ENCODE measurements at regions not wholly inside any gene's neighbourhood (a gene's known extent, or its start where the extent isn't known, plus 50 kb on each side); places are given as distances from the start of the nearest gene placed in this dataset.

DNA sequence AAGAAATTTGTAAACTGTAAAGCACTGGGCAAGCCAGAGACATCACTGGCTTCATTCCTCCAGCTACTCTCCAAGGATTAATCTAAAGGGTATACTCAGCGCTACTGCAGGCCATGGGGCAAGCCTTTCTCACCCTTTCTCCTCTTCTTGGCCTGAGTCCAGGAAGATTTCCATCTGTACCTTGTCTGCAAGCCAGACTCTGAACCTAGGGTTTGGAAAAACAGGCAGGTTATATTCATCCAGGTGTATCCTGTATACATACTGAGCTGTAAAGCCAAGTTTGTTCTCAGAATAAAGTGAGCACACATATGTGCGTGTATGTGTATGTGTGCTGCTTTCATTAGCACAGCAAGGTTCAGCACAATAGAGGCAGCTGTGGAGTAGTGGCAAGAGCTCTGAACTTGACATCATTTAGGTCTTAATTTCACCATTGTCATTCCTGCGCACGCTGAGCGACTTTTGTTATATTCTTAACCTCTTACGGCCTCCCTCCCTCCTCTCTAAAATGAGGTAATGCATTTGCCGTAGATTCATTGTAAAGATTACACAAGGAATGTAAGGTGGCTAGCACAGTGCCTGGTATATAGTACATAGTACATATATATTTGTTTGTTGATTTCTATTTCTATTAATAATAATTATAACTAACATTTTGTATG lies 128.1 kb upstream of the JUN start:
- H3K79me2 ChIP-seq = no peaks in the 10 kb centered on the region
- no peaks in the 10 kb centered on the region for H3K9me3 ChIP-seq (ENCODE audit: low read depth)
- no peak overlapping the region for H3K4me3 ChIP-seq
- WGBS (ENCODE audit: low lambda C conversion rate, missing lambda C conversion rate) = 84% methylated on average over 7 of the region's 7 CpGs
- no peak overlapping the region for H2AFZ ChIP-seq
- H3K4me1 ChIP-seq (ENCODE audit: insufficient read depth) = peaks cover 3% of the 10 kb centered on the region
- no peak for TF ChIP-seq CTCF (IDR thresholded peaks at IDR 0.05; ENCODE audit: poor library complexity)
- TF ChIP-seq EZH2phosphoT487 (IDR thresholded peaks at IDR 0.05; ENCODE audit: low read depth, severe bottlenecking, unreplicated experiment) = no peak
- H3K36me3 ChIP-seq (replicated peaks; ENCODE audit: insufficient read depth, low read depth) = no peaks in the 10 kb centered on the region
- H3K4me2 ChIP-seq = no peak overlapping the region
- DNase-seq (ENCODE audit: low spot score) = no peak
- no peaks in the 10 kb centered on the region for H3K9me2 ChIP-seq (replicated peaks; ENCODE audit: insufficient read depth)
- H3K27ac ChIP-seq = peak overlapping the region; percentile 78
- H4K20me1 ChIP-seq (ENCODE audit: insufficient read depth, poor library complexity, severe bottlenecking) = no peaks in the 10 kb centered on the region
- H3K27me3 ChIP-seq = no peaks in the 10 kb centered on the region

GRCh38 chr1:58914925-58915324 lies 131.1 kb upstream of the JUN start:
- Histone ChIP-seq H3K79me2 (no peaks in the 10 kb centered on the region), H3K4me3 (no peak overlapping the region), H4K20me1 (ENCODE audit: insufficient read depth, poor library complexity, severe bottlenecking) (no peaks in the 10 kb centered on the region), H3K9me3 (ENCODE audit: low read depth) (no peaks in the 10 kb centered on the region), H3K36me3 (replicated peaks; ENCODE audit: insufficient read depth, low read depth) (no peaks in the 10 kb centered on the region), H3K4me2 (no peak overlapping the region), H3K27me3 (no peaks in the 10 kb centered on the region), H3K4me1 (ENCODE audit: insufficient read depth) (peaks cover 3% of the 10 kb centered on the region), H3K9me2 (replicated peaks; ENCODE audit: insufficient read depth) (no peaks in the 10 kb centered on the region), H2AFZ (no peak overlapping the region), H3K27ac (no peak overlapping the region)
- TF ChIP-seq EZH2phosphoT487 (IDR thresholded peaks at IDR 0.05; ENCODE audit: low read depth, severe bottlenecking, unreplicated experiment) = no peak
- no peak for TF ChIP-seq EZH2 (IDR thresholded peaks at IDR 0.05; ENCODE audit: borderline replicate concordance)
- TF ChIP-seq CTCF (IDR thresholded peaks at IDR 0.05; ENCODE audit: poor library complexity) = no peak
- DNase-seq (ENCODE audit: low spot score) = no peak

- Histone ChIP-seq H3K27ac (no peak overlapping the region), H3K36me3 (replicated peaks; ENCODE audit: insufficient read depth, low read depth) (no peaks in the 10 kb centered on the region), H3K79me2 (no peaks in the 10 kb centered on the region), H4K20me1 (ENCODE audit: insufficient read depth, poor library complexity, severe bottlenecking) (no peaks in the 10 kb centered on the region), H3K9me2 (replicated peaks; ENCODE audit: insufficient read depth) (no peaks in the 10 kb centered on the region), H3K4me2 (no peak overlapping the region), H2AFZ (no peak overlapping the region), H3K27me3 (no peaks in the 10 kb centered on the region), H3K4me1 (ENCODE audit: insufficient read depth) (peaks cover 9% of the 10 kb centered on the region), H3K9me3 (ENCODE audit: low read depth) (no peaks in the 10 kb centered on the region), H3K4me3 (no peak overlapping the region)
- no peak for TF ChIP-seq EZH2phosphoT487 (IDR thresholded peaks at IDR 0.05; ENCODE audit: low read depth, severe bottlenecking, unreplicated experiment)
- no peak for TF ChIP-seq CTCF (IDR thresholded peaks at IDR 0.05; ENCODE audit: poor library complexity)
- no peak for DNase-seq (ENCODE audit: low spot score)
- 94% methylated on average over 4 of the region's 4 CpGs for WGBS (ENCODE audit: low lambda C conversion rate, missing lambda C conversion rate)
Observed at GRCh38 chr1:58917436-58917835, 133.6 kb upstream of the JUN start.

All from hepatocyte (in vitro differentiated cells).